OCI-LY7 (cell line): ENCODE measurements at regions not wholly inside any gene's neighbourhood (a gene's known extent, or its start where the extent isn't known, plus 50 kb on each side); places are given as distances from the start of the nearest gene placed in this dataset.

Source experiments
- BruUV-seq: library from RNA; stranded (reverse); fragments of 400-500 nt; replicated peaks from 2 replicates; lab custom pipeline; 2021; lab: Mats Ljungman, UMichigan
- CTCF ChIA-PET: fragments of 300-600 bp; sonication (Branson Sonifier 250); formaldehyde crosslinking; loops from one replicate; lab custom pipeline; 2022; ENCODE audit warnings: antibody characterized with exemption; ENCODE audit not compliant: unreplicated experiment; lab: Charles Lee
- POLR2A ChIA-PET: fragments of 300-600 bp; sonication (Branson Sonifier 250); formaldehyde crosslinking; loops from one replicate; lab custom pipeline; 2022; ENCODE audit warnings: antibody characterized with exemption; lab: Charles Lee
- DNase-seq: peaks from one replicate; pipeline ENCODE4 v3.0.0-alpha.2; 2015; ENCODE audit warnings: low spot score
- H2AFZ ChIP-seq: fragments of 200-600 bp; sonication (generic), shearing (Covaris generic); 2 replicates; pipeline ENCODE4 v1.6.1; 2014; ENCODE audit warnings: mild to moderate bottlenecking, antibody characterized with exemption, low read length, moderate library complexity
- H3K27ac ChIP-seq: fragments of 200-600 bp; sonication (generic); 2 replicates; pipeline ENCODE4 v1.5.1; 2014; ENCODE audit warnings: mixed run types, low read depth, mild to moderate bottlenecking, moderate library complexity, low read length, inconsistent platforms; ENCODE audit not compliant: poor library complexity, severe bottlenecking
- H3K36me3 ChIP-seq: fragments of 200-600 bp; sonication (generic); 2 replicates; pipeline ENCODE4 v1.6.1; 2014; ENCODE audit warnings: mild to moderate bottlenecking, antibody characterized with exemption, low read length, moderate library complexity, mixed read lengths; ENCODE audit not compliant: insufficient read depth
- H3K4me1 ChIP-seq: fragments of 200-600 bp; sonication (generic); 2 replicates; pipeline ENCODE4 v1.5.1; 2014; ENCODE audit warnings: mild to moderate bottlenecking, low read length; ENCODE audit not compliant: insufficient read depth, poor library complexity, severe bottlenecking
- H3K4me2 ChIP-seq: fragments of 200-600 bp; sonication (generic); 2 replicates; pipeline ENCODE4 v1.6.1; 2014; ENCODE audit warnings: mild to moderate bottlenecking, low read length
- H3K4me3 ChIP-seq: fragments of 200-600 bp; sonication (generic); 2 replicates; pipeline ENCODE4 v1.5.1; 2014; ENCODE audit warnings: mild to moderate bottlenecking, low read depth, low read length; ENCODE audit not compliant: poor library complexity, severe bottlenecking
- H3K79me2 ChIP-seq: fragments of 200-600 bp; sonication (generic); 2 replicates; pipeline ENCODE4 v1.6.1; 2016; ENCODE audit warnings: low read depth, mild to moderate bottlenecking, low read length, moderate library complexity, mixed read lengths; ENCODE audit not compliant: insufficient read depth
- H3K9me2 ChIP-seq: fragments of 200-600 bp; sonication (generic); 2 replicates; pipeline ENCODE4 v1.6.1; 2016; ENCODE audit warnings: mild to moderate bottlenecking, low read length, mixed read lengths; ENCODE audit not compliant: insufficient read depth
- H3K9me3 ChIP-seq: fragments of 200-600 bp; sonication (generic); 2 replicates; pipeline ENCODE4 v1.6.1; 2014; ENCODE audit warnings: mild to moderate bottlenecking, mixed run types, low read length, mixed read lengths
- H4K20me1 ChIP-seq: fragments of 200-600 bp; sonication (generic); 2 replicates; pipeline ENCODE4 v1.6.1; 2014; ENCODE audit warnings: mild to moderate bottlenecking, antibody characterized with exemption, low read length, moderate library complexity, mixed read lengths; ENCODE audit not compliant: insufficient read depth
- EZH2phosphoT487 ChIP-seq: fragments of 200-600 bp; sonication (generic); IDR thresholded peaks from 2 replicates; pipeline ENCODE4 v1.6.1; 2018; ENCODE audit warnings: low read depth, borderline replicate concordance, mild to moderate bottlenecking, mixed run types, antibody characterized with exemption, low read length, moderate library complexity, mixed read lengths
- intact Hi-C: fragments of 100-400 bp; cut with micrococcal nuclease; formaldehyde crosslinking; loops from one replicate; pipeline ENCODE4 v1.10.0; 2022; ENCODE audit not compliant: unreplicated experiment
- TF ChIP-seq, protein P1 (sequence below): fragments of 200-600 bp; sonication (generic); conservative IDR thresholded peaks from 2 replicates; pipeline ENCODE4 v1.5.1; 2014; ENCODE audit warnings: mild to moderate bottlenecking, antibody characterized with exemption, low read length, moderate library complexity, mixed read lengths

DNA sequence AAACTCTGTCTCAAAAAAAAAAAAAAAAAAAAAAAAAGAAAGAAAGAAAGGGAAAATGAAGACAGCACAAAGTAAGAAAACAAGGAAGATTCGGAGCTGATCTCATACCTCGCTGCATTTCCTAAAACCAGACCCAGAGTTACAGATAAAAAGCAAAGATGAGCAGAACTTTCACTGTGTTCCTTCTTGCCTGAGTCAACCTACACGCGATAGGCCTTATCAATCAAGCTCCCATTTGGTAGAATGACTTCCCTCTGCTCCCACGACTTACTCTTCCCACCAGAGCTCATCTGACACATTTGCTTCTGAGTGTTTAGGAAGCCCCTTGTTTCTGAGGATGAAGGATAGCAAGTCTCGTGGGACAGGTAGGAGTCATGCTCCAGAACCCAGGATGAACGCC is 302.9 kb downstream of the TFAP2A start:
- Histone ChIP-seq H3K4me2 (no peak overlapping the region), H4K20me1 (no peaks in the 10 kb centered on the region), H3K79me2 (no peaks in the 10 kb centered on the region), H3K36me3 (no peaks in the 10 kb centered on the region), H3K27ac (no peak overlapping the region), H2AFZ (no peak overlapping the region), H3K9me2 (no peaks in the 10 kb centered on the region), H3K4me3 (no peak overlapping the region), H3K9me3 (no peaks in the 10 kb centered on the region), H3K4me1 (no peaks in the 10 kb centered on the region)
- ChIA-PET CTCF (no interaction called here), POLR2A (interaction anchor here (0.7 kb wide), 1 partner anchor 586 kb away, joined by 9 read pairs; no protein-coding TSS in a partner anchor)
- BruUV-seq: no TSS peak
- no peak for DNase-seq
- TF ChIP-seq, protein P1, sequence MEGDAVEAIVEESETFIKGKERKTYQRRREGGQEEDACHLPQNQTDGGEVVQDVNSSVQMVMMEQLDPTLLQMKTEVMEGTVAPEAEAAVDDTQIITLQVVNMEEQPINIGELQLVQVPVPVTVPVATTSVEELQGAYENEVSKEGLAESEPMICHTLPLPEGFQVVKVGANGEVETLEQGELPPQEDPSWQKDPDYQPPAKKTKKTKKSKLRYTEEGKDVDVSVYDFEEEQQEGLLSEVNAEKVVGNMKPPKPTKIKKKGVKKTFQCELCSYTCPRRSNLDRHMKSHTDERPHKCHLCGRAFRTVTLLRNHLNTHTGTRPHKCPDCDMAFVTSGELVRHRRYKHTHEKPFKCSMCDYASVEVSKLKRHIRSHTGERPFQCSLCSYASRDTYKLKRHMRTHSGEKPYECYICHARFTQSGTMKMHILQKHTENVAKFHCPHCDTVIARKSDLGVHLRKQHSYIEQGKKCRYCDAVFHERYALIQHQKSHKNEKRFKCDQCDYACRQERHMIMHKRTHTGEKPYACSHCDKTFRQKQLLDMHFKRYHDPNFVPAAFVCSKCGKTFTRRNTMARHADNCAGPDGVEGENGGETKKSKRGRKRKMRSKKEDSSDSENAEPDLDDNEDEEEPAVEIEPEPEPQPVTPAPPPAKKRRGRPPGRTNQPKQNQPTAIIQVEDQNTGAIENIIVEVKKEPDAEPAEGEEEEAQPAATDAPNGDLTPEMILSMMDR: no peak
- no peak for TF ChIP-seq EZH2phosphoT487
- intact Hi-C loops: no loop called here

DNA sequence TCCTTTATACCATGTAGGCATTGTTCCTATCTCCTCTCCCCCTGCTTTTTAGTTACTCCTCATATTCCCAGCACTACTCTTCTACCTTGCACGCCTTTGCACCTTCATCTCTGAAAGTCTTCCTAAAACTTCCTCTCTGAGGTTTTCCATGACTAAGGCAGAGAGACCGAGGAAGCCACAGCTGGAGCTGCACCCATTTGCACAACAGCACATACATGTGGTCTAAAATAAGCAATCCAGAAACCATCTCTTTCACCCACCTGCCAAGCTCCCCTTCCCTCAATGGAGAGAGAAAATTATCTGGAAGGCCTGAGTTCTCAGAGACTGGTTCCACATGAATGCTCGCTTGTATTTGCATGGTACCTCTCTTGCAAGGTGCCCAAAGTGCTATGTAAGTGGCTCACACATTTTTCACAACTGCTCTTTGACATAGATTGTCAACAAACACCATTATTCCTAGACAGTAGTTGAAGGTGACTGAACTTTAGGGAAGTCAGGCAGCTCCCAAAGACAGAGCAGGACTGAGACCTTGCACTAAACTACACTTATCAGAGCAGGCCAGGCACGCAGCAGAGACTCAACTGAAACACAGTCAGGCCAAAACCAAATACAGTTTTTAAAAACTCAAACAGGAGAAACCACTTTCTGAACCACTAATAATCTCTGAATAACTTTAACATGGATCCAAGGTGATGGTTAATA is 313.2 kb downstream of the TFAP2A start:
- Histone ChIP-seq H3K79me2 (no peaks in the 10 kb centered on the region), H3K9me3 (no peaks in the 10 kb centered on the region), H3K4me1 (no peaks in the 10 kb centered on the region), H3K36me3 (no peaks in the 10 kb centered on the region), H3K9me2 (no peaks in the 10 kb centered on the region), H3K4me2 (no peak overlapping the region), H2AFZ (no peak overlapping the region), H4K20me1 (no peaks in the 10 kb centered on the region), H3K4me3 (no peak overlapping the region), H3K27ac (no peak overlapping the region)
- DNase-seq: no peak
- intact Hi-C loops: no loop called here
- ChIA-PET CTCF (no interaction called here), POLR2A (no interaction called here)
- no TSS peak for BruUV-seq
- TF ChIP-seq EZH2phosphoT487: no peak
- TF ChIP-seq, protein P1: no peak

DNA sequence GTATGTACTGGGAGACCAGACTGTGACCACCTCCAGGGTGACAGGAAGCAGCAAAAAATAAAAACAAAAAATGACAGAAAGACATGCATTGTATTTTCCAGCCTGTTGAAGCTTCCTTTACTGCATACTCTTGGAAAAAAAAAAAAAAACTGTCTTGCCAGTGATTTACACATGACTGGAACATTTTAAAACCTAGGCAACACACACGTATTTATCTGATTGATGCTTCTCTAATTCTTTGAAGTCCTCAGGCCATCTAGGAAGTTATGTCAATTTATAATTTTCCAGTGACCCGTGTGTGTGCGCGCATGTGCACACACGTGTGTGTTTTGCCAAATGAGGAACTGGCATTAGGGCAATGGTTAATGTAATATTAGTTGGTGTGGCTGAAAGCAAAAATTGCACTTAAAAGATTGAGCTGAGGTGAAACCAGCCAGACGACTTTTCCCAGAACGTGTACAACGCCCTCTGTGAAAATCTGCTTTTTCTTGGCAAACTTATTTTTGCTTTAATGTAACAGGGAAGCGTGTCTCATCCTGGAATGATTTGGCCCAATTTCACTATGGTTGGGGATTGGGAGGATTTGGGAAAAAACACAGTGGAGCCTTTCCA is 315.2 kb downstream of the TFAP2A start:
- H3K9me3 ChIP-seq: no peaks in the 10 kb centered on the region
- BruUV-seq: no TSS peak
- no peaks in the 10 kb centered on the region for H3K36me3 ChIP-seq
- H4K20me1 ChIP-seq: no peaks in the 10 kb centered on the region
- no peaks in the 10 kb centered on the region for H3K9me2 ChIP-seq
- intact Hi-C loops: no loop called here
- ChIA-PET POLR2A (interaction anchor here (0.6 kb wide), 1 partner anchor 8 kb away, joined by 3 read pairs; no protein-coding TSS in a partner anchor), CTCF (no interaction called here)
- H3K27ac ChIP-seq: no peak overlapping the region
- TF ChIP-seq, protein P1: no peak
- no peak for TF ChIP-seq EZH2phosphoT487
- H3K4me2 ChIP-seq: no peak overlapping the region
- no peak for DNase-seq
- no peak overlapping the region for H2AFZ ChIP-seq
- H3K4me1 ChIP-seq: no peaks in the 10 kb centered on the region
- H3K4me3 ChIP-seq: no peak overlapping the region
- no peaks in the 10 kb centered on the region for H3K79me2 ChIP-seq
